ENCODE measurements at regions not wholly inside any gene's neighbourhood (a gene's known extent, or its start where the extent isn't known, plus 50 kb on each side); places are given as distances from the start of the nearest gene placed in this dataset.

GRCh38 chr3:186483611-186484340, 60.4 kb downstream of the CRYGS start:
- SMC1A ChIA-PET (ENCODE audit: uncharacterized antibody, unreplicated experiment) = interaction anchor here (1.2 to 2.5 kb wide), 4 partner anchors 9 to 56 kb away, joined by 3 to 9 read pairs (median 4); no protein-coding TSS in a partner anchor
- RAD21 ChIA-PET (ENCODE audit: unreplicated experiment) = interaction anchor here (1.3 kb wide), 1 partner anchor 56 kb away, joined by 3 read pairs; no protein-coding TSS in a partner anchor
- no peaks in the 10 kb centered on the region for H3K27me3 ChIP-seq (replicated peaks in 1 of 2; ENCODE audit: control insufficient read depth in 2 of 2, insufficient read depth in 2 of 2, low read length in 1 of 2)
- H3K9me3 ChIP-seq (replicated peaks; ENCODE audit: control insufficient read depth, insufficient read depth, low read length) = no peaks in the 10 kb centered on the region
- no peak overlapping the region for H2AFZ ChIP-seq (ENCODE audit: control insufficient read depth, low read depth, low read length)
- no peaks in the 10 kb centered on the region for H3K36me3 ChIP-seq (ENCODE audit: control insufficient read depth in 2 of 2, insufficient read depth in 2 of 2, low read length in 1 of 2)
- no peaks in the 10 kb centered on the region for H3K4me1 ChIP-seq (ENCODE audit: control insufficient read depth, insufficient read depth, low read length)
- no TSS peak for BruUV-seq (replicated peaks)
- no peaks in the 10 kb centered on the region for H3K79me2 ChIP-seq (ENCODE audit: control insufficient read depth, insufficient read depth, low read length)
- DNase-seq (ENCODE audit: low read depth, low spot score) (no peak), FAIRE-seq (no peak), ATAC-seq (no peak)
- TF ChIP-seq RAD51 (IDR thresholded peaks at IDR 0.05) (no peak), JUND (IDR thresholded peaks at IDR 0.05; ENCODE audit: low read depth, low read length) (no peak), SKIL (IDR thresholded peaks at IDR 0.05; ENCODE audit: low read depth, poor library complexity, severe bottlenecking) (no peak), IRF3 (IDR thresholded peaks at IDR 0.05) (no peak), MYC (IDR thresholded peaks at IDR 0.05; ENCODE audit: insufficient read depth, insufficient read length, insufficient replicate concordance, low read length, severe bottlenecking) (no peak), BCL3 (IDR thresholded peaks at IDR 0.05; ENCODE audit: borderline replicate concordance, insufficient read depth, low read depth, low read length, poor library complexity, severe bottlenecking) (no peak), EED (IDR thresholded peaks at IDR 0.05; ENCODE audit: low read depth) (no peak)
- 50% methylated on average over 8 of the region's 8 CpGs for WGBS (ENCODE audit: insufficient coverage, insufficient replicate concordance, low lambda C conversion rate, missing lambda C conversion rate)
- CTCF ChIA-PET = interaction anchor here (0.7 kb wide), 1 partner anchor 131 kb away, joined by 3 read pairs; no protein-coding TSS in a partner anchor
- POLR2A ChIA-PET = no interaction called here
- in situ Hi-C loops (cut with MboI) = no loop called here
- H3K27ac ChIP-seq (ENCODE audit: control insufficient read depth, insufficient read depth) = no peak overlapping the region
- H3K9ac ChIP-seq (ENCODE audit: control insufficient read depth, insufficient read depth, low read length) = no peak overlapping the region
- intact Hi-C loops (cut with micrococcal nuclease; ENCODE audit: unreplicated experiment) = no loop called here
- H4K20me1 ChIP-seq (ENCODE audit: control insufficient read depth, insufficient read depth) = no peaks in the 10 kb centered on the region
- H3K4me2 ChIP-seq (ENCODE audit: control insufficient read depth, insufficient read depth) = no peak overlapping the region
- no peak overlapping the region for H3K4me3 ChIP-seq
